IMR-90 (cell line): ENCODE measurements at regions not wholly inside any gene's neighbourhood (a gene's known extent, or its start where the extent isn't known, plus 50 kb on each side); places are given as distances from the start of the nearest gene placed in this dataset.

Source experiments
- ATAC-seq: fragments of 200-7000 bp; cut with Tn5 transposase; 2 replicates; pipeline ENCODE4 v1.9.1; 2020; ENCODE audit warnings: low read depth, mild to moderate bottlenecking, moderate library complexity
- BruUV-seq: library from RNA; stranded (reverse); fragments of 400-500 nt; replicated peaks from 2 replicates; lab custom pipeline; 2021; lab: Mats Ljungman, UMichigan
- CTCF ChIA-PET: fragments of 300-600 bp; formaldehyde crosslinking; extraction: SDS; loops from one replicate; lab custom pipeline; 2021; ENCODE audit warnings: antibody characterized with exemption; lab: Yijun Ruan, JAX
- POLR2A ChIA-PET: fragments of 300-600 bp; sonication (Branson Sonifier 250); formaldehyde crosslinking; loops from one replicate; lab custom pipeline; 2022; ENCODE audit warnings: antibody characterized with exemption; ENCODE audit not compliant: unreplicated experiment; lab: Charles Lee
- DNase-seq: peaks from one replicate; pipeline ENCODE4 v3.0.0; 2013
- H2AFZ ChIP-seq: replicated peaks from 2 replicates; pipeline ENCODE3; 2013; ENCODE audit warnings: low read length, mild to moderate bottlenecking; ENCODE audit not compliant: poor library complexity
- H2AK5ac ChIP-seq: 2 replicates; pipeline ENCODE4 v1.6.1; 2013; ENCODE audit warnings: low read depth, low read length, inconsistent platforms
- H2AK9ac ChIP-seq: replicated peaks from 2 replicates; pipeline ENCODE3; 2013; ENCODE audit warnings: mild to moderate bottlenecking, low read depth, low read length, moderate library complexity; ENCODE audit not compliant: poor library complexity
- H2BK120ac ChIP-seq: 2 replicates; pipeline ENCODE4 v1.6.1; 2013; ENCODE audit warnings: low read depth, low read length, inconsistent platforms
- H2BK15ac ChIP-seq: 3 replicates; pipeline ENCODE4 v1.6.1; 2013; ENCODE audit warnings: low read depth, low read length, inconsistent platforms
- H2BK20ac ChIP-seq: 2 replicates; pipeline ENCODE4 v1.6.1; 2013; ENCODE audit warnings: low read depth, mild to moderate bottlenecking, inconsistent platforms, low read length, moderate library complexity
- H2BK5ac ChIP-seq: 2 replicates; pipeline ENCODE4 v1.6.1; 2013; ENCODE audit warnings: mild to moderate bottlenecking, low read depth, low read length, inconsistent platforms; ENCODE audit not compliant: poor library complexity, severe bottlenecking
- H3K14ac ChIP-seq: replicated peaks from 2 replicates; pipeline ENCODE4 v1.6.1; 2013; ENCODE audit warnings: low read depth, low read length, inconsistent platforms
- H3K18ac ChIP-seq: 2 replicates; pipeline ENCODE4 v1.6.1; 2013; ENCODE audit warnings: low read depth, low read length, control low read depth
- H3K23ac ChIP-seq: 2 replicates; pipeline ENCODE4 v1.6.1; 2013; ENCODE audit warnings: low read depth, low read length, inconsistent platforms
- H3K27ac ChIP-seq: 2 replicates; pipeline ENCODE4 v1.5.1; 2013; ENCODE audit warnings: mild to moderate bottlenecking, control low read depth, low read length; ENCODE audit not compliant: insufficient read depth
- H3K27me3 ChIP-seq: 2 replicates; pipeline ENCODE4 v1.6.1; 2013; ENCODE audit warnings: low read length; ENCODE audit not compliant: control insufficient read depth, insufficient read depth
- H3K36me3 ChIP-seq: 2 replicates; pipeline ENCODE4 v1.6.1; 2013; ENCODE audit warnings: low read length, mixed read lengths; ENCODE audit not compliant: control insufficient read depth, insufficient read depth
- H3K4ac ChIP-seq: 2 replicates; pipeline ENCODE4 v1.6.1; 2013; ENCODE audit warnings: low read depth, low read length, inconsistent platforms
- H3K4me1 ChIP-seq: 2 replicates; pipeline ENCODE4 v1.6.1; 2013; ENCODE audit warnings: low read length, mixed read lengths; ENCODE audit not compliant: control insufficient read depth, insufficient read depth
- H3K4me2 ChIP-seq: 2 replicates; pipeline ENCODE4 v1.6.1; 2013; ENCODE audit warnings: low read depth, mild to moderate bottlenecking, control low read depth, low read length, moderate library complexity
- H3K4me3 ChIP-seq: 2 replicates; pipeline ENCODE4 v1.5.1; 2013; ENCODE audit warnings: low read depth, mild to moderate bottlenecking, control low read depth, low read length, moderate library complexity; ENCODE audit not compliant: insufficient read depth
- H3K56ac ChIP-seq: 2 replicates; pipeline ENCODE4 v1.6.1; 2013; ENCODE audit warnings: low read length, inconsistent platforms; ENCODE audit not compliant: insufficient read depth; ENCODE audit errors: extremely low read depth
- H3K79me1 ChIP-seq, 2 experiments: 2 replicates each; pipeline ENCODE4 v1.6.1; 2013; ENCODE audit warnings: low read length in 2 of 2, inconsistent platforms in 1 of 2, low read depth in 1 of 2
- H3K9ac ChIP-seq: 2 replicates; pipeline ENCODE4 v1.6.1; 2013; ENCODE audit warnings: low read depth, low read length, control low read depth
- H3K9me1 ChIP-seq: 2 replicates; pipeline ENCODE4 v1.6.1; 2013; ENCODE audit warnings: low read length, inconsistent platforms; ENCODE audit not compliant: insufficient read depth
- H3K9me3 ChIP-seq: 2 replicates; pipeline ENCODE4 v1.6.1; 2013; ENCODE audit warnings: low read length; ENCODE audit not compliant: control insufficient read depth, insufficient read depth
- H4K20me1 ChIP-seq: 2 replicates; pipeline ENCODE4 v1.6.1; 2013; ENCODE audit warnings: low read length, inconsistent platforms; ENCODE audit not compliant: insufficient read depth
- H4K5ac ChIP-seq: 2 replicates; pipeline ENCODE4 v1.6.1; 2013; ENCODE audit warnings: mild to moderate bottlenecking, low read depth, low read length, control low read depth
- H4K8ac ChIP-seq, 2 experiments: 2 replicates each; pipeline ENCODE4 v1.6.1; 2013; ENCODE audit warnings: low read depth in 2 of 2, low read length in 2 of 2, control low read depth in 1 of 2, inconsistent platforms in 1 of 2
- H4K91ac ChIP-seq: 2 replicates; pipeline ENCODE4 v1.6.1; 2013; ENCODE audit warnings: low read depth, low read length, inconsistent platforms; ENCODE audit not compliant: insufficient read depth
- BHLHE40 ChIP-seq: fragments of 150-350 bp; IDR thresholded peaks from 2 replicates; pipeline ENCODE4 v1.6.1; 2016; ENCODE audit warnings: mild to moderate bottlenecking, low read depth, low read length
- CEBPB ChIP-seq: IDR thresholded peaks from 2 replicates; pipeline ENCODE4 v1.6.1; 2012; ENCODE audit warnings: low read depth, low read length, improper control_type of control experiment
- CHD1 ChIP-seq: IDR thresholded peaks from 2 replicates; pipeline ENCODE4 v1.6.1; 2012; ENCODE audit warnings: low read depth, low read length, improper control_type of control experiment
- FOS ChIP-seq: fragments of 150-350 bp; IDR thresholded peaks from 2 replicates; pipeline ENCODE4 v1.6.1; 2016; ENCODE audit warnings: low read depth, low read length
- MAFK ChIP-seq: IDR thresholded peaks from 2 replicates; pipeline ENCODE4 v1.6.1; 2012; ENCODE audit warnings: low read depth, low read length, improper control_type of control experiment
- MAZ ChIP-seq: IDR thresholded peaks from 2 replicates; pipeline ENCODE4 v1.6.1; 2012; ENCODE audit warnings: low read depth, mild to moderate bottlenecking, low read length, improper control_type of control experiment, moderate library complexity, borderline replicate concordance
- MXI1 ChIP-seq: IDR thresholded peaks from 2 replicates; pipeline ENCODE4 v1.6.1; 2012; ENCODE audit warnings: low read depth, mild to moderate bottlenecking, low read length, moderate library complexity, borderline replicate concordance
- NFE2L2 ChIP-seq: fragments of 150-350 bp; IDR thresholded peaks from 2 replicates; pipeline ENCODE4 v1.6.1; 2016; ENCODE audit warnings: low read depth, mild to moderate bottlenecking, low read length
- POLR2A ChIP-seq: IDR thresholded peaks from 2 replicates; pipeline ENCODE4 v1.6.1; 2012; ENCODE audit warnings: mild to moderate bottlenecking, low read depth, low read length
- RAD21 ChIP-seq: IDR thresholded peaks from 2 replicates; pipeline ENCODE4 v1.6.1; 2012; ENCODE audit warnings: low read length, improper control_type of control experiment
- RFX5 ChIP-seq: IDR thresholded peaks from 2 replicates; pipeline ENCODE4 v1.8.0; 2012; ENCODE audit warnings: low read depth, mild to moderate bottlenecking, low read length, moderate library complexity
- SMC3 ChIP-seq: fragments of 150-350 bp; IDR thresholded peaks from 2 replicates; pipeline ENCODE4 v1.6.1; 2016; ENCODE audit warnings: low read depth, mild to moderate bottlenecking, antibody characterized with exemption, low read length, moderate library complexity
- WGBS, 2 experiments: methylation state at CpG; one replicate each; pipeline versions ENCODE4 v1.1.5 to v1.1.7; 2013; ENCODE audit warnings: missing lambda C conversion rate in 2 of 2; ENCODE audit not compliant: insufficient read length in 1 of 2; ENCODE audit errors: extremely low coverage in 2 of 2; 5-methylcytosine and 5-hydroxymethylcytosine counted together
- dilution Hi-C: fragments of 300-500 bp; cut with HindIII; formaldehyde crosslinking; loops from one replicate; pipeline ENCODE4 v1.14.3; 2018; ENCODE audit warnings: low sequenced_read_pairs; ENCODE audit not compliant: unreplicated experiment
- in situ Hi-C: fragments of 300-500 bp; cut with MboI; formaldehyde crosslinking; loops from 3 replicates; pipeline ENCODE4 v1.14.3; 2019; ENCODE audit warnings: low sequenced_read_pairs, inconsistent platforms, mixed read lengths
- intact Hi-C: fragments of 100-400 bp; cut with micrococcal nuclease; formaldehyde crosslinking; loops from 2 replicates; pipeline ENCODE4 v1.10.0; 2022
- TF ChIP-seq, protein P1 (sequence below): fragments of 150-350 bp; IDR thresholded peaks from 2 replicates; pipeline ENCODE4 v1.6.1; 2016; ENCODE audit warnings: low read depth, mild to moderate bottlenecking, low read length, moderate library complexity, borderline replicate concordance
- TF ChIP-seq, protein P2 (sequence below): conservative IDR thresholded peaks from 2 replicates; pipeline ENCODE4 v1.5.1; 2012; ENCODE audit warnings: mild to moderate bottlenecking, low read depth, low read length, improper control_type of control experiment

DNA sequence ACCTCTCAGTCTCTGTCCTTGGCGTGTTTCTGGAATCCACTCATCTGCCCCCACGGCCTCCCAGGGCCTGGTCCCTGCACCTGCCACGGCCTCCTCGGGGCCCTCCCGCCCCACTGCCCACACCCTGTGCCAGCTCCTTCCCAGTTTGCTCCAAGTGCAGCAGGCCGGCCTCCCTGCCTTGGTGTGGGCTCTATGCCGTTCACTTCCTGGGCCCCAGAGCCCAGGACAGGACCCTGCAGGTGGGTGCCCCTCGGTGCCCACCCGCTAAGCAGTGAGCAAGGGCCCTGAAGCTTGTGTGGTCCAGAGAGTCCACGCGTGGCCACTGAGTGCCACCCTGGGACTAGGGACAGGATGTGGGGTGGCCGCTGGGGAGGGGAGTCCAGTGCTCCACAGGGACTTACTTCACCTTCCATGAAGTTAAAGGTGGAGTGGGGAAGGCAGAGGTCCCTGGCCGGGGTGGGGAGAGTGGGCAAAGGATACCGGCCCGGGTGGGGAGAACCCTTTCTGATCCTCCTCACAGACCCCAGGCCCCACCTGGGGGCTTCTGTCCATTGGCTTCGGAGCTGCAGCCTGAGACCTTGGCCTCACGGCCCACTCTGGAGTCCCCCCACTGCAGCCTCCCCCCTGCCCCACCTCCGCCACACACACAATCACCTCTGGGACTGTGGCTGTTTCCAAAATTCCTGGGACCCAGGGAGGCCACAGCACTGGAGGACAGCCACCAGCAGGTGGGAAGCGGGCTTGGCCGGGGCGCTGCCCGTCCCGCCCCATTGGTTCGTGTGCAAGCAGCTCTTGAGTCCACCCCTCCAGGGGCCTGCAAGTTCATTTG, 60.0 kb upstream of the NKX1-1 start:
- 83% methylated on average over 6 of the region's 24 CpGs; no CpG with 5 or more reads in 1 of the 2 experiments for whole genome bisulfite sequencing, 2 experiments
- Histone ChIP-seq H3K9ac (no peak overlapping the region), H4K91ac (no peak overlapping the region), H3K4me2 (no peak overlapping the region), H2BK120ac (no peak overlapping the region), H3K4ac (no peak overlapping the region), H3K36me3 (no peaks in the 10 kb centered on the region), H2BK15ac (no peak overlapping the region), H2BK5ac (no peak overlapping the region), H3K4me1 (peaks cover 2% of the 10 kb centered on the region; the same call in 1 of the 2 replicates), H3K9me3 (no peaks in the 10 kb centered on the region), H3K9me1 (no peaks in the 10 kb centered on the region), H3K14ac (no peak overlapping the region), H3K18ac (no peak overlapping the region), H4K8ac (no peak overlapping the region), H2AK9ac (no peak overlapping the region), H4K20me1 (no peaks in the 10 kb centered on the region), H2AFZ (no peak overlapping the region), H2AK5ac (no peak overlapping the region), H3K79me1 (no peaks in the 10 kb centered on the region), H3K23ac (no peak overlapping the region), H3K4me3 (no peak overlapping the region), H3K27me3 (peaks cover 41% of the 10 kb centered on the region), H3K56ac (no peak overlapping the region), H4K5ac (no peak overlapping the region), H3K27ac (no peak overlapping the region), H2BK20ac (no peak overlapping the region)
- in situ Hi-C loops (no loop called here), dilution Hi-C loops (no loop called here), intact Hi-C loops (no loop called here)
- POLR2A ChIA-PET: no interaction called here
- TF ChIP-seq, protein P1, sequence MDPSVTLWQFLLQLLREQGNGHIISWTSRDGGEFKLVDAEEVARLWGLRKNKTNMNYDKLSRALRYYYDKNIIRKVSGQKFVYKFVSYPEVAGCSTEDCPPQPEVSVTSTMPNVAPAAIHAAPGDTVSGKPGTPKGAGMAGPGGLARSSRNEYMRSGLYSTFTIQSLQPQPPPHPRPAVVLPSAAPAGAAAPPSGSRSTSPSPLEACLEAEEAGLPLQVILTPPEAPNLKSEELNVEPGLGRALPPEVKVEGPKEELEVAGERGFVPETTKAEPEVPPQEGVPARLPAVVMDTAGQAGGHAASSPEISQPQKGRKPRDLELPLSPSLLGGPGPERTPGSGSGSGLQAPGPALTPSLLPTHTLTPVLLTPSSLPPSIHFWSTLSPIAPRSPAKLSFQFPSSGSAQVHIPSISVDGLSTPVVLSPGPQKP: no peak
- TF ChIP-seq RAD21 (no peak), MAZ (no peak), RFX5 (no peak), CHD1 (no peak), POLR2A (no peak), SMC3 (no peak), BHLHE40 (no peak), FOS (no peak), MAFK (no peak), NFE2L2 (no peak), MXI1 (no peak), CEBPB (no peak)
- TF ChIP-seq, protein P2, sequence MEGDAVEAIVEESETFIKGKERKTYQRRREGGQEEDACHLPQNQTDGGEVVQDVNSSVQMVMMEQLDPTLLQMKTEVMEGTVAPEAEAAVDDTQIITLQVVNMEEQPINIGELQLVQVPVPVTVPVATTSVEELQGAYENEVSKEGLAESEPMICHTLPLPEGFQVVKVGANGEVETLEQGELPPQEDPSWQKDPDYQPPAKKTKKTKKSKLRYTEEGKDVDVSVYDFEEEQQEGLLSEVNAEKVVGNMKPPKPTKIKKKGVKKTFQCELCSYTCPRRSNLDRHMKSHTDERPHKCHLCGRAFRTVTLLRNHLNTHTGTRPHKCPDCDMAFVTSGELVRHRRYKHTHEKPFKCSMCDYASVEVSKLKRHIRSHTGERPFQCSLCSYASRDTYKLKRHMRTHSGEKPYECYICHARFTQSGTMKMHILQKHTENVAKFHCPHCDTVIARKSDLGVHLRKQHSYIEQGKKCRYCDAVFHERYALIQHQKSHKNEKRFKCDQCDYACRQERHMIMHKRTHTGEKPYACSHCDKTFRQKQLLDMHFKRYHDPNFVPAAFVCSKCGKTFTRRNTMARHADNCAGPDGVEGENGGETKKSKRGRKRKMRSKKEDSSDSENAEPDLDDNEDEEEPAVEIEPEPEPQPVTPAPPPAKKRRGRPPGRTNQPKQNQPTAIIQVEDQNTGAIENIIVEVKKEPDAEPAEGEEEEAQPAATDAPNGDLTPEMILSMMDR: no peak
- DNase-seq: no peak
- no TSS peak for BruUV-seq
- CTCF ChIA-PET: no interaction called here
- no peak for ATAC-seq
